ENCODE measurements at regions not wholly inside any gene's neighbourhood (a gene's known extent, or its start where the extent isn't known, plus 50 kb on each side); places are given as distances from the start of the nearest gene placed in this dataset.

DNA sequence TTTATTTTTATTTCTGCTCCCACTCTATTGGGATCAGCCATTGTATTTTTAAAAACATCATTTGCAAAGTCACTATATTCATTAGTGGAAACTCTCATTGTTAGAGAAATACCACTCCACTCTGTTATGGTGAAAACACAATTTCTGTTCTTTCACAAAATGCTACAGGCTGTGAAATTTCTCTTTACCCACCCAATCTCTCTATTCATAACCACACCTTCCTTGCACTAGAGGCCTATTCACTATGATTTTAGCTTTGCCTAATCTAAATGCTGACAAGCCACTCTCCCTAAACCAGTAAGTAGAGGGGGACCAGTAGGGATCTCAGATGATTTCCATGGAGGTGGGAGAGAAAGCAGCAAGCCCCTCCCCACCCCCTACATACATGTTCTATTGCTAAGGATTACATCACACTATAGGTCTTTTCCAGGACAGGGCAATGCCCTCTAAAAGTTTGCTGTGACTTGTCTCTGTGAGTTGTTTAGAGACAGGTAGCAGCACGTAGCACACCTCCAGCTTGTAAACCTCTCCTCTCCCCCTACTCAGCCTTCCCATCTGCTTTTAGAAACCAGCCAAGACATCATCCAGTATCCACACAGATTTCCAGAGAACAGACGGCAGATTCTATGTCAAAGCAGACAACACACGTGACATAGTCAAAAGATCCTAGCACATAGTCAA is 58.3 kb upstream of the PPP1R3C start:
- FAIRE-seq: no peak

GRCh38 chr10:91690412-91690811 is 57.5 kb upstream of the PPP1R3C start:
- FAIRE-seq: no peak

- no peak for FAIRE-seq
These were observed 56.9 kb upstream of the PPP1R3C start for GRCh38 chr10:91689731-91690168.

- FAIRE-seq: no peak
These were observed 52.0 kb upstream of the PPP1R3C start for GRCh38 chr10:91684841-91685240.

DNA sequence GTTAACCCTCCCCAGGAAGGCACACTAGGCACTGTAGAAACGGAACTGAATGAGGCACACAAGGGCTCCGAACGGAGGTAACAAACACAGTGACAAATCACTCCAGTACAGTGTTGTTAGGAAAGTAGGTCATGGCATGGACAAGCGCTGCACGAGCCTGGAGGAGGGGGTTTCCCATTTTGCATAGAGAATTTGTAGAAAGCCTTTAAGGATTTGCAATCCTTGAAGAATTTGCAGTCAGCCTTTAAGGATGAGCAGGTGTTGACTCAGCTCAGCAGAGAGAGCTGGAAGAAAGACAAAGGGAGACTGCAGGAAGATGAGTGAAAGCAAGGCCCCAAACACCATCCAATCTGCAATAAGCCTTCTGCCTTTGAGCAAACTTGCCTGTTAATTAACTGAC is 51.1 kb upstream of the PPP1R3C start:
- FAIRE-seq: no peak

- FAIRE-seq: no peak
These were observed 50.0 kb upstream of the PPP1R3C start for GRCh38 chr10:91682912-91683311.

All from TTC549 (cell line).